Epidermal melanocyte (primary cell): ENCODE measurements at regions not wholly inside any gene's neighbourhood (a gene's known extent, or its start where the extent isn't known, plus 50 kb on each side); places are given as distances from the start of the nearest gene placed in this dataset.

Source experiments
- DNase-seq: peaks from one replicate; pipeline ENCODE4 v3.0.0; 2011; ENCODE audit warnings: low spot score; ENCODE audit not compliant: insufficient read length

DNA sequence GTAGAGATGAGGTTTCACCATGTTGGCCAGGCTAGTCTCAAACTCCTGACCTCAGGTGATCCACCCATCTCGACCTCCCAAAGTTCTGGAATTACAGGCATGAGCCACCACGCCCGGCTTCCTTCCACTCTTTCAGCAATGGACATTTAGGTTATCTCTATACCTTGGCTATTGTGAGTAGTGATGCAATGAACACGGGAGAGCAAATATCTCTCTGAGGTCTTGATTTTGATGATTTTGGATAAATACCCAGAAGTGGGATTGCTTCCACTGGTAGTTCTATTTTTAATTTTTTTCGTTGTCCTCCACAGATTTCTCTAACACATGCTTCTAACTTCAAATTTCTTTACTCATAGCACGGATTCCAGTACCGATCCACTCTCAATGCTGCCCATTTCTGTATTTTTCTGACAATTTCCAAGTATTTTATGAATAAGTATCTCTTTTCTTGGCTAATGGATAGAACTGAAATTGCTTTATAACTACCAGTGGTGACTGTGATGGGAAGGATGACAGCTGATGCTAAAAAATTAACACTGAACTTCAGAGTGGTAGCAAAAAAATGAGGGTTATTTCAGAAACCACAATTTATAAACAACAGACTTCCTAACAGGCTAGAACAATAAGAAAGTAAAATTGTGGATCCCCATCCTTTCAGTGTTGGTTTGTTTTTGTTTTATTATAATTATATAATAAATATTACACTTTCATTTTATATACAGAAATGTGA, 327.5 kb upstream of the RUNX1 start:
- no peak for DNase-seq

DNA sequence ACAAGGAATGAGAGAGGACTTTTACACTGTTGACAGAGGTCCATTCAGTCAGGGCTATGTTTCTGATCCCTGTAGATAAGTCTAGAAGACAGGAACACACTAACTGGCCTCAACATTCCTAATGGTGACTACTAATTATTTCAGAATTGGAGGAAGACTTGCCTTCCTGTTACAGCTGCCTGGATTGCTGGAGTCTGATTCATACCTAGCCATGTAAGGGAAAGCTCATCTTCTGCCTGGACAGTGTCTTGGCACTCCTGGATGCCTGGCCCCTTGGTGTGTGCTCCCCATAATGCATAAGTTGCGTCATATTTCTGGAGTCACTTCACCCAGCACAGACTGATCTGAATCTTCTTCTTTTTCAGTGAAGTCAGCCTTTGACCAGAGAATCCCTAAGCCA, 326.0 kb upstream of the RUNX1 start:
- no peak for DNase-seq

GRCh38 chr21:35373998-35374397, 324.9 kb upstream of the RUNX1 start:
- DNase-seq = no peak

- DNase-seq = no peak
Observed at GRCh38 chr21:35372201-35372600, 323.1 kb upstream of the RUNX1 start.

DNA sequence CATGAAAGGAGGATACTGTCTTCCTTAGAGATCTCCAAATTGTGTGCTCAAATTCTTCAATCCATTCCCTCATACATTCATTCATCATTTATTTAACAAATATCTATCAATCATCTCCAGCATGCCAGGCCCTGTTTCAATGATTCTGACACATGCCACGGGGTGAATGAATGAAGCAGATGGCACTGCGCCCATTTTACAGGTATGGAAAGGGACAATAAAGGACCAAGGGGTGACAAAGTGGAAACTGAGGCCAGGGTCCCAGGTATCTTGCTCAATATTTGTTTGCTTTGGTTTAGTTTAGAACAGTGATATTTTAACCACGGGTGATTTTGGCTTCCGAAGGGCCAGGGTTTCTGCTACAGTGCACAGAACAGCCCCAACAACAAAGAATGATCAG, 321.6 kb upstream of the RUNX1 start:
- DNase-seq = no peak

- DNase-seq = no peak
Observed at GRCh38 chr21:35370071-35370470, 321.0 kb upstream of the RUNX1 start.

DNA sequence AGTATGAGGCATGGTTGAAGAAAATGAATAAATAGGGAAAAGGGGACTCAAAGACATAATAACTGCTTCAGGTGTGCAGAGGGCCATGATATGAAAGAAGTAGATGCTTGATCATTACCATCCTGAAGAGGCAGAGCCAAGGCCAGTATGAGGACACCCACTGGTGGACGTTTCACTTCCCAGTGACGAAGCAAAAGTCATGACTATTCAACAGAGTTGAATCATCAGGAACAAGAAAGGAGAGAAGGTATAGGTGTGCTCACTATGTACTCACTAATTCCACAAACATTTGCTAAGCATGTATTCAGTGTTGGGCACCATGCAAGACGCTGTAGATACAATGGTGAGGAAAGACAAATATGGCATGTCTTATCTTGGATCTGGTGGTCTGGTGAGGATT, 319.2 kb upstream of the RUNX1 start:
- DNase-seq = no peak

DNA sequence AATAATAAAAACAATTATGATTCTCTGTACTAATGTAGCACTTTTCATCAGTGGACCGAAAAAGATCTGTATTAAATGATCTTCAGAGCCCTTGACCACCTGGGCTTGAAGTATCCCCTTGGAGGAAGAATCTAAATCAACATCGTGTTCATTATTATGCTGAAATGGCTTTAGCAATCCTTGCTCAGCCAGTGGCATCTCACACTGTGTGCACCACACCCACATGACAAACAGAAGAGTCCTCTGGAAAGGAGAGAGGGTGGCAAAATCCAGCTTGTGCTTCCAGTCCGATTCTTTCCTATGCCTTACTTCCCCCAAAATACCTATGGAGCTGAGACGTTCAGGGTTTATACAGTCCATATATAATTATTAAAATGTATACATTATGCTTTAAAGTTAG, 318.5 kb upstream of the RUNX1 start:
- no peak for DNase-seq

GRCh38 chr21:35366394-35367080, 317.4 kb upstream of the RUNX1 start:
- no peak for DNase-seq

DNA sequence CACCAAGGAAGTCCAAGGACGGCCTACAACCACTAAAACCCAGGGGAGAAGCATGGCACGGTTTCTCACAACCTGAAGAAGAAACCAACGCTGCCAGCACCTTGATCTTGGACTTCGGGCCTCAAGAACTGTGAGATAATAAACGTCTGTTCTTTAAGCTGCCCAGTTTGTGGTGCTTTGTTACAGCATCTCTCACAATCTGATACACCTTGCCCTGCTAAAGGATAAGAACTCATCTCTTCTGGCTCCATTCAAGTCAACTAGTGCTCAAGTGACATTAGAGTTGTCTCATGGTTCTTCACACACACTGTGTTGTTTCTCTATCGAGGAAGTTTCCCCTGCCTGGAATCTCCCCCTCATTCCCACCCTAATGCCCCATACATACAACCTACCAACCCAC, 314.4 kb upstream of the RUNX1 start:
- no peak for DNase-seq

- DNase-seq = no peak
Observed at GRCh38 chr21:35361988-35362387, 312.9 kb upstream of the RUNX1 start.

GRCh38 chr21:35360870-35361570, 311.9 kb upstream of the RUNX1 start:
- DNase-seq = no peak

- DNase-seq = no peak
Observed at GRCh38 chr21:35359076-35359475, 310.0 kb upstream of the RUNX1 start.

DNA sequence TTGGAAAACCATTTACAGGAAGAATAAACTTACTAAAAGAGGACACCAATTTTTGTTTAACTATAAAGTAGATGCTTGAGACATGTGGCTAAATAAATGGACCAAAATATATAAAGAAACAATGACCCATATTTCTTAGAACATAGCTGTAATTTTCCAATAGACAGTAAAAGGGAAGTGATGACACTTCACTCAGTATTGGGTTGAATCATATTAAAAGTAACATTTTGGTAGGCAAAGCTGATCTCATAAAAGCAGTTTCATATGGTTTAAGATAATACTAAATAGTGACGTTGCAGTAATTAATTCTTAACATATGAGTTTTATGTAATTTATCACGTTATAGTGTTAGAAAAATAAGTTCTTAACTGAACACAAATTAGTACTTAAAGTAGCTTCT, 308.9 kb upstream of the RUNX1 start:
- DNase-seq = no peak

DNA sequence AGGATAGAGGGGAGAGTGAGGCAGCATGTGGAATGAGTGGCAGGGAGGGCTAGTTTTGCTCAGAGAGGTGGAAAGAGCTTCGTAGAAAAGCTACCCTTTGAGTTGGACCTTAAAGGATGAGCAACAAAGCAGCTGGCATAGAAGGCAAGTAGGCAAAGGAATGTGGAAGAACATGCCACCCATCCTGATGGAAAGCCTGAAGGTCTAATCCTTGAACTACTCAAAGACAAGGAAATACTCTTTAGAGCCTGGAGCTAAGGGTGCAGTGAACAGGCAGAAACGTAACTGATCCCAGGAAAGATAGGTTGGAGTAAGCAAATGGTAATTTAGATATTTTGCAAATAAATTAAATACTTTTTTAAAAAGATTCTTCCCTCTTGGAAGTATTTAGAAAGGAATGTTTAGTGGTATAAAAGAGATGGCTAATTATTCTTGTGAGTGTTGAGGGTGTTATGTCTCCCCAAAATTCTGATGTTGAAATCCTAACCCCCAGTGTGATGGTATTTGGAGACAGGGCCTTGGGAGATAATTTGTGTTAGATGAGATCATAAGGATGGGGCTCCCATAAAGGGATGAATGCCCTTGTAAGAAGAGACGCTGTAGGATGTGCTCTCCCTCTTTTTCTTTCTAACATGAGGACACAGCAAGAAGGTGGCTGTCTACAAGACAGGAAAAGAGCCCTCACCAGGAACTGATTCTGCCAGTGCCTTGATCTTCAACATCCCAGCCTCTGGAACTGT, 308.1 kb upstream of the RUNX1 start:
- no peak for DNase-seq

- no peak for DNase-seq
Observed at GRCh38 chr21:35354078-35354477, 305.0 kb upstream of the RUNX1 start.

DNA sequence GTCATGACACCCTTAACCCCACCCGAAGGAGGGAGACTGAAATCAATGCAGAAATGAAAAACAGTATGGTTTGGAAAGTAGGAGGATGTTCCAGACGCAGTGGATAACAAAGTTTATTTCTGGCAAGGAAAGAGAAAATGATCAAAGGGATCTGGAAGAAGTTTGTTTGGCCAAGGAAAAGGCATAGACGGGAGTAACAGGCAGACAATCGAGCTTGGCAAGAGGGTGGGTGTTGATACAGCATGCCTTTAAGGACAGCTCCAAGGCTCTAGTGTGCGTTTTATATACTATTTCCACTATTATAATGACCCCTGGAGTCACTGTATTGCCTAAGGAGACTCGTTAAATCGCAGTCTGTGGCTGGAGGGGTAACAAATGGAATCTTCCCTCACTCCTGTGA, 303.7 kb upstream of the RUNX1 start:
- DNase-seq = no peak

DNA sequence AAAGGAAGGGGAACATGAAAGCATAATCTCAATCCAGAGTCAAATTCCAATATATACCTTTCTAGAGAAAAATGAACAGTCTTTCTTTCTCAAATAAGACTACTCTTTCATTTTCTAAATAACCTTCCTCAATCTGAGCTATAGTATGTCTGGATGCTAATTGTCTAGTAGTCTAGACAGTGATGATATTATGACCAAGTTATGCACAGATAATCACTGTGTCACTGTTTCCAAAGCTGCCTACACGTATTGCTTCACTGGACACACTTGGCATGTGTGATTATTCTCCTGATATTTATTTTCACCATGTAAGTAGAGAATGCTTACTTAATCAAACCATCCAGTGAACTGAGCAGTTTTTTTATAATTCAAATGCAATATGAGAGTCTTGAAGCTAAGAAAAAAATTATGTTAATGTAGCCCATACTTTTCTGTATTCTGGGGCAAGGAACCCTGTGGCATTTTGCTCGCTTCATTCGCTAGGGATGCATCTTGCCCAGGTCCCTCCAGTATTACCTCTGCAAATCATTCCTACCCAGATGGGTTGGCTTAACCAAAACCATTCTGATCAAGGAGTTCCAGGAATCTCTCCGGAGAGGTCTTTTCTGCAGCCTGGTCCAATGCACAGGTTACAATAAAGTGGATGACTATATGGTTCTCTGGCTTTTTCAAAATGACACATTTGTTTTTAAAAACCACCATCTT, 303.1 kb upstream of the RUNX1 start:
- DNase-seq = no peak

DNA sequence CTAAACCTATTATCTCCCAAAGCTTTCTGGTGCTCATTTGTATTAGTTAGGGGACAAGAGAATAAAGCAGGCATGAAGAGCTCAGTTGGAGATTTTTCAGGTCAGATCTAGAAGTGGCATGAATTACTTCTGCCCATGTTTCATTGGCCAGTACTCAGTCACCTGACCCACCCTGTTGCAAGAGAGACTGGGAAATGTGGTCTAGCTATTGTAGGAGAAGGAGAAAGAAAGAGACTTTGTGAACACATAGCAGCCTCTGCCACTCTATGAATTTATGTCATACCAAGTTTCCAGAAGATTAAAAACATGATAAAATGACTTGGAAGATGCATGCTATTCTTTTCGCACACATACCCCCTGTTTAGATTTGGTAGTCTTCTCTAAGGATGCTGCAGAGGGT, 302.3 kb upstream of the RUNX1 start:
- no peak for DNase-seq

- DNase-seq = no peak
Observed at GRCh38 chr21:35350965-35351364, 301.9 kb upstream of the RUNX1 start.

GRCh38 chr21:35349376-35350080, 300.4 kb upstream of the RUNX1 start:
- no peak for DNase-seq
